ENCODE measurements at regions not wholly inside any gene's neighbourhood (a gene's known extent, or its start where the extent isn't known, plus 50 kb on each side); places are given as distances from the start of the nearest gene placed in this dataset.

DNA sequence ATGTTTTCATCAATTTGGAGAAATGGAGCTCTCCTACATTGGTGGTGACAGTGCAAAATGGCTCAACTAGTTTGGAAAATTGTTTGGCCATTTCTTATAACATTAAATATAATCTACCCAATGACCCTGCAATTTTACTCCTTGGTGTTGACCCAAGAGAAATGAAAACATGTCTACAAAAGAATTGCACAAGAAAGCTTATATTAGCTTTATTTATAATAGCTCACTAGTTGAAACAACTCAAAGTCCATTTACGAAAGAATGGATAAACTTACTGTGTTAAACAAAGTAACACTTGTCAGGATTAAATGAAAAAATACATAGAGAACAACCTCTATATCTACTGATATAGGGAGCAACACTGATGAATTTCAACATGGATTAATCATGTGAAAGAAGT is 539.9 kb downstream of the DNAJB9 start:
- no peak for TF ChIP-seq EZH2phosphoT487 (IDR thresholded peaks at IDR 0.05; ENCODE audit: insufficient read depth, low read depth)
- TF ChIP-seq EZH2 (IDR thresholded peaks at IDR 0.05; ENCODE audit: insufficient read depth, poor library complexity, severe bottlenecking): no peak
